Eye (tissue), 1 donor: ENCODE measurements at regions not wholly inside any gene's neighbourhood (a gene's known extent, or its start where the extent isn't known, plus 50 kb on each side); places are given as distances from the start of the nearest gene placed in this dataset.
"Not testable (repeated sequence)": the region's sequence is repeated elsewhere in the genome, so short reads cannot be mapped to it uniquely, and the experiment has no call there.

Source experiments
- DNase-seq: peaks from one replicate; pipeline ENCODE4 v3.0.0-alpha.2; 2015

GRCh38 chr6:115053169-115053860 is 710.5 kb upstream of the HS3ST5 start:
- DNase-seq = no peak

- no peak for DNase-seq
Measured at GRCh38 chr6:115016593-115016992, 673.8 kb upstream of the HS3ST5 start.

GRCh38 chr6:115004982-115005381 is 662.2 kb upstream of the HS3ST5 start:
- DNase-seq = peak; percentile 69

GRCh38 chr6:115004204-115004603 is 661.4 kb upstream of the HS3ST5 start:
- DNase-seq = no peak

- no peak for DNase-seq
Measured at GRCh38 chr6:115001731-115002350, 659.0 kb upstream of the HS3ST5 start.

GRCh38 chr6:115000736-115001135 is 657.9 kb upstream of the HS3ST5 start:
- no peak for DNase-seq

GRCh38 chr6:114998492-114998891 is 655.7 kb upstream of the HS3ST5 start:
- DNase-seq = no peak

- DNase-seq = no peak
Measured at GRCh38 chr6:114997813-114998292, 655.0 kb upstream of the HS3ST5 start.

- DNase-seq = no peak
Measured at GRCh38 chr6:114995526-114995925, 652.7 kb upstream of the HS3ST5 start.

GRCh38 chr6:114989279-114989964 is 646.6 kb upstream of the HS3ST5 start:
- DNase-seq = no peak

- no peak for DNase-seq
Measured at GRCh38 chr6:114987281-114987680, 644.5 kb upstream of the HS3ST5 start.

- DNase-seq = no peak
Measured at GRCh38 chr6:114955363-114955762, 612.5 kb upstream of the HS3ST5 start.

GRCh38 chr6:114952229-114952628 is 609.4 kb upstream of the HS3ST5 start:
- DNase-seq = no peak

GRCh38 chr6:114945392-114945791 is 602.6 kb upstream of the HS3ST5 start:
- DNase-seq = no peak

GRCh38 chr6:114941078-114941477 is 598.3 kb upstream of the HS3ST5 start:
- peak; percentile 67 for DNase-seq

- peak; percentile 53 for DNase-seq
Measured at GRCh38 chr6:114940181-114940580, 597.4 kb upstream of the HS3ST5 start.

GRCh38 chr6:114939630-114940029 is 596.8 kb upstream of the HS3ST5 start:
- DNase-seq = peak; percentile 24

GRCh38 chr6:114936080-114936479 is 593.3 kb upstream of the HS3ST5 start:
- DNase-seq = no peak

GRCh38 chr6:114934079-114934478 is 591.3 kb upstream of the HS3ST5 start:
- DNase-seq = no peak

GRCh38 chr6:114928731-114929130 is 585.9 kb upstream of the HS3ST5 start:
- not testable (repeated sequence) for DNase-seq

- DNase-seq = no peak
Measured at GRCh38 chr6:114906096-114906495, 563.3 kb upstream of the HS3ST5 start.

- no peak for DNase-seq
Measured at GRCh38 chr6:114897536-114897935, 554.7 kb upstream of the HS3ST5 start.

- no peak for DNase-seq
Measured at GRCh38 chr6:114892211-114892610, 549.4 kb upstream of the HS3ST5 start.

- no peak for DNase-seq
Measured at GRCh38 chr6:114888241-114888640, 545.4 kb upstream of the HS3ST5 start.
